NCI-H69 (cell line): ENCODE measurements at regions not wholly inside any gene's neighbourhood (a gene's known extent, or its start where the extent isn't known, plus 50 kb on each side); places are given as distances from the start of the nearest gene placed in this dataset.
"Not testable (repeated sequence)": the region's sequence is repeated elsewhere in the genome, so short reads cannot be mapped to it uniquely, and the experiment has no call there.

Source experiments
- DNase-seq: peaks from one replicate; lab custom pipeline; 2025; lab: John Stamatoyannopoulos, UW

DNA sequence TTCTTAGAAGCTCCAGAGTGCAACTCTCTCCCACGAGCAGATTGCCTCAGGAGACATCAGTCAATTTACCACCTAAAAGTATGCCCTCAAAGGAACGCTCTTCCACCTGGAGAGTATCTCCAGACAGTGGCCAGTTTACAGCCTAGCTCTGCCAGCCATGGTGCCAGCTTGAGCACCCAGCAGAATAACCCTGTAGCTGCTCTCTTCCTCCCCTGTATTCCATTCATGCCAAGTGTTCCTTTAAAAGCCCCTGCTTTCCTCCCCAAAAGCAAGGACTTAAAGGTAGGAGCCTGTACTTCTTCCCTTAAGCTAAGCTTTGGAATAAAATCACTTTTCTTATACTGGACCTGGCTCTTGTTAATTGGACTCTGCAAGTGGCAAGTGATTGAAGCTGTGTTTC is 245.4 kb upstream of the TMEM132C start:
- no peak for DNase-seq

DNA sequence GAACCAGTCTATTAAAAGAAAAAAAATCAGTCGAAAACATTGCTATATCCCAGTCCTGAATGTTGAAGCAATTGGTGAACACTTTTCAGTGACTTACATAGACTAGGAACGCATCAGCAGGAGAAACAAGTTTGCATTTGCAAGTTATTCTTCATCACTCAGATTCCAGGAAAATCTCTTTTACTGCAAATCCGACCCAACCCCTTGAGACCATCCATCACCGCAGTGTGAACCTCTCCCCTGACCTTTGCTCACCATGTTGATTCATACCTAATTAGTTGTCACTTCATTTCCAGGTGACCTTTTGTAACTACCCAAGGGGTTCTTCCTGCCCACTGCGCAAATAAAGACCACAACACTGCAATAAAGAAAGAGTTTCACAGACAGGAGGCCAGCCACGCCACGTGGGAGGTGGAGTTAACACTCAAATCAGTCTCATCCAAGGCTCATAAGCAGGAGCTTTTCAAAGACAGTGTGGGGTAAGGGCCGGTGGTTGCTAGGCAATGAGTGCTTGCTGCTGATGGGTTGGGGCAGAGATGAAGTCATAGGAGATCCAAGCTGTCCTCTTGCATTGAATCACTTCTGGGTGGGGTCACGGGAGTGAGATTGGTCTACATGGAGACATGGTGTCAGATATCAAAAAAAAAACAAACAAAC is 241.3 kb upstream of the TMEM132C start:
- no peak for DNase-seq

DNA sequence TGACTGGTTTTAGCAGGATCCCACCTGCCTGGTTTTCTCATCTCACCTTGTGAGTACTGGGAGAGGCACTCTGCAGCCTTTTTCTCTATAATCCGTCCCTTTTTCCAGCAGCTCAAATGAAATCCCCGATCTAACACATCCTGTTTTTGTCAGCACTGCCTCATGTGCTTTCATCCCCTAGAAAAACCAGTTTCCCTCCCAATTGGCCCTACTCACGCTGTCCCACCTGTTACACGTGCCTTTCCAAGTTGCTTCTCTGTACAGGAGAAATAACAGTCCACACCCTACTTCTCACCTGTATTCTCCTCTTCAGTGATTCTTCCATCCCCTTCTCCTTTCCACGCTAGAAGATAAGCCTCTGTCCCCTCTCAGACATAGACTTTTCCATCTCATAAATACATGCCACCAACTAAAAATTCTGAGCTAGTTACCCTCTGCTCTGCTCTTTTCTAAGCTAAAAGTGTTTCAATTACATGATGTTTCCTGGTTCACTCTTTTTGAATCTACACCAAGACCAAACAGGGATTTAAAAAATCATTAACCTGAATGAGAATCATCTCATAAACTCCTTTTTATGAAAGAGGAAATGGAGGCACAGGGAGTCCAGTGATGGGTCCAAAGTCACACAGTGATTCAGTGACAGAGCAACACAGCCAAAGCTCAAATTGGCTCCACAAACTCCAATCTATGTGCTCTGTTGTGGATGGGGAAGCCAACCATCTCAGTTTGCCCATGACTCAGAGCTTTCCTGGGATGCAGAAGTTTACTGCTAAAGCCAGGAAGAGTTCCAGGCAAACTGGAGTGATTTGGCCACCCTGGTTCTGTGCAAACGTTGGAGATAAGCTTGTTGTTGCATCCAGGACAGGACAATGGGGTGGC is 240.0 kb upstream of the TMEM132C start:
- no peak for DNase-seq

DNA sequence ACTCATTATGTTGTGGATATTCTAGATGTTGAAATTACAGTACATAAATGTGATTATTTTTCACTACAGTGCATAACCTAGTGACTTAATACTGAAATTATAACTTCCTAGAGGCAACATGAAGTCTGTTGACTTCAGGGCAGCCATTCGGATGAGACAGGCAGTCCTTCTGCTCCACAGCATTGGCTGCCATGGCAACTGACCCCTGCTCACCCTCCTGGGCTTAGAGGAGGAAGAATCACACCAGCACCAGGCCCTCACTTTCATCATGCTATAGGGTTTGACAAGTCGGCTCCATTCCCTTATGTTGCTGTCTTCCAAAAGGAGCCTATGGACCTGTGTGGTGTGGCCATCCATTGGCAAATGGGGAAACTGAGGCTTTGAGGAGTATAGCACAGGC is 233.5 kb upstream of the TMEM132C start:
- no peak for DNase-seq

DNA sequence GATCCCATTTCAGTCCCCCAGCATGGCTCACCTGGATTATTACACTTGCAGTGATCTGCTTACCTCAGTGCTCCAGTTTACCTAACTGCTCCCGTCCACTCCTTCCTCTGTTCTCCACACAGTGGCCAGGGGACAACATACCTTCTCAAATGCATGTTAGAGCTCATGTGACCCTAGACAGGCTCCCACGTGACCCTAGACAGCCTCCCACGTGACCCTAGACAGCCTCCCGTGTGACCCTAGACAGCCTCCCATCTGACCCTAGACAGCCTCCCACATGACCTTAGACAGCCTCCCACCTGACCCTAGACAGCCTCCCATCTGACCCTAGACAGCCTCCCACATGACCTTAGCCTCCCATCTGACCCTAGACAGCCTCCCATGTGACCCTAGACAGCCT is 226.0 kb upstream of the TMEM132C start:
- DNase-seq, result no peak

DNA sequence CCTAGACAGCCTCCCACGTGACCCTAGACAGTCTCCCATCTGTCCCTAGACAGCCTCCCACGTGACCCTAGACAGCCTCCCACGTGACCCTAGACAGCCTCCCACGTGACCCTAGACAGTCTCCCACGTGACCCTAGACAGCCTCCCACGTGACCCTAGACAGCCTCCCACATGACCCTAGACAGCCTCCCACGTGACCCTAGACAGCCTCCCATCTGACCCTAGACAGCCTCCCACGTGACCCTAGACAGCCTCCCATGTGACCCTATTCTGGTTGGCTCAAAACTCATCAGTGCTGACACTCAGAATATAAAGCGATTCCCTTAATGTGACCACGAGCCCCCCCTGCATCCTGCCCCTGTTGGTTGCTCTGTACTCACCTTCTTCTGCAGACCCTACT is 224.7 kb upstream of the TMEM132C start:
- not testable (repeated sequence) for DNase-seq

DNA sequence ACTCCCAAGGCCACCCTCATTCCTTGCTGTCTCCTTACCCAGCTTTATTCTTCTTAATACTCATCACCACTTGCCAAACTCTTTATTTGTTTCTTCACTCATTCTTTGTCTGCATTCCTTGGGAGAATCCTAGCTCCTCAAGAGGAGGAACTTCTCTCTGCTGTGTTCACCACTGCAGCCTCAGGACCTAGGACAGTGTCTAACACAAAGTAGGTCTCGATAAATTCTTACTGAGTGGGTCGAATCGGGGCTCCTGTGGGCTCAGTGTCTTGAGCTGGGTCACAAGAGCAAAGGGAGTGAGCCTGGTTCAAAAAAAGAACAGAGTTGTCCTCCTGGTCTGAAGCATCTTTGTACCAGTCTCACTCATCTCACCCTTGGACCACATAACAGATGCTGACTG is 224.1 kb upstream of the TMEM132C start:
- DNase-seq, result no peak

DNA sequence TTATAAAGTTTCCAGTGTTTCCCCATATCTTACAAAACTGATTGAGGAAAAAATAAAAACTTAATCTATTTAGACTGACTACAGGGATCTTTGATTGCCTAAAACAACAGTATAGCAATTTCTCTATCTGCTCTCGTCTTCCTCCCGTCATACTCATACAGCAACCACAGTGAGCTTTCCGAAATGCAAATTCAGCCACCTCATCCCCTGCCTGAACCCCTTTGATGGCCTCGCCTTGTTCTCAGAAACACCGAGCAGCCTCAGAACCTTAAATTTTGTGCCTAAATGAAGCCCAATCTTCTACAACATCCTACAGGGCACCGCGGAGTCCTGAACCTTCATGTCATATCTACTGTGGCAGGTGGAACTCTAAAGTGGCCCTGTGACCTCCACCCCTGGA is 223.7 kb upstream of the TMEM132C start:
- no peak for DNase-seq

DNA sequence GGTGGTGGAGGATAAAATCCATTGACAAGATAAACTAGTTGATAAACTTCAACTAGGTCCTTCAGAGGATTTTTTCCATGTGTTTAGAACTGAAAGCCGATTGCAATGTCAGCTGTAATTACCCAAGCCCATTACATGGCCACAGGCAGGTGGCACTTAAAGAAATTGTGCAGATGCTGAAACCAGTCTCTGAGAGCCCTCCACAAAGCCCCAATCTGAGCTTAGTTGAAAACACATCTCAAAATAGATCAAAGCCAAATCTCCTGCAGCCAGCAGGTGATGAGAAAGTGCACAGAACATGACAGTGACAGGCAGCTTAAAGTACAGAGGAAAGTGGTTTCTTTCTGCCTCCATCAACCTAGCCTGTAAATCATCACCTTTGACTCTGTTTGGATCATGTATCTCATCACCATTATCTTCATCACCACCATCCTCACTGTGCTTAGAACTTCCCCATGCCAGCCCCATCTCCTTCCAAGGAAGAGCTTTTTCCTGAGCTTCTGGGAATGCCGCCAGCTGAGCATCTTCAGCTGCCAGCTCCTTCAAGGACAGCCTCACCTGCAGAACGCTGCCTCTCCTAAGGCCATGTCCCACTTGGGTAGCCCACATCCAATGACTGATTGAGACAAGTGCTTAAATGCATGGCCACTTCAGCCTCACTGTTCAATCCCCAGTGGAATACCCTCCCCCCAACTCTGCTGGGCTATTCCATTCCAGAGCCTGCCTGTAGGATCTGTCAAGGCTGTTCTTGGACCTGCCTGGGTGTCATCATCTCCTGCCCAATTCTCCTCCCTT is 219.5 kb upstream of the TMEM132C start:
- DNase-seq, result no peak

DNA sequence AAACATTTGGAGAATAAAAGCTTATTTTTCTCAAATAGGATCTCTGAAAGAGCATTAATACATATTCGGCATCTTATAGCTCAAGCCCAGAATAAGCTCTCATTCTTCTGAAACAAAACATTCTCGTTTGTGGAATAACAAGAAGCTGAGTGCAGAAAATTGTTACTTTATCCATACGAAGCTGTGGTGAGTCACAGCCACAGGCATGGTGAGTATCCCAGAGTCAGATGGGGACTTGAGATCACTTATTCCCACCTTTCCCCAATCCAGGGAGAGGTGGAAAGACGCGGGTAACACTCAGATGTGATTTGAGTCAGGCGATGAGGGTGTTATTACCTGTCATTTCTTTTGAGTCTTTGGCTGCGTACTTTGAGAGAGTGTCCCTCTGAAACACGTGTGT is 214.6 kb upstream of the TMEM132C start:
- no peak for DNase-seq

DNA sequence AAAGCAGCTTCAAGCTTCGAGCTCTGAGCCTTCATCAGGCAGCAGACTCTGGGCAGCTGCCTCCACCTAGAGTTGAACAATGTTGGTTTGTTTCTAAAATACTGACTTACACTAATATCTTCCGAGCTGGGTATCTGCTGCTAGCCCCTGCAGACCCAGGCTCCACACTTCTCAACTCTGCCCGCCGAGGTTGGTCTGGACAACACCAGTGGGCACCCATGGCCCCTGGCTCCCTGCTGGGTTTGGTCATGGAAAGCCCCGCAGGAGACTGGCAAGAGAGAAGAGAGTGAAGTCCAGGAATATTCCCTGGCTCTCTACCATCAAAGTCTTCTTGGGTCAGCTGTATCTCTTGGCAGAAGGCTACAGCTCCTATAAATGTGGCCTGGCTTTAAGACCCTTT is 214.2 kb upstream of the TMEM132C start:
- DNase-seq, result no peak

DNA sequence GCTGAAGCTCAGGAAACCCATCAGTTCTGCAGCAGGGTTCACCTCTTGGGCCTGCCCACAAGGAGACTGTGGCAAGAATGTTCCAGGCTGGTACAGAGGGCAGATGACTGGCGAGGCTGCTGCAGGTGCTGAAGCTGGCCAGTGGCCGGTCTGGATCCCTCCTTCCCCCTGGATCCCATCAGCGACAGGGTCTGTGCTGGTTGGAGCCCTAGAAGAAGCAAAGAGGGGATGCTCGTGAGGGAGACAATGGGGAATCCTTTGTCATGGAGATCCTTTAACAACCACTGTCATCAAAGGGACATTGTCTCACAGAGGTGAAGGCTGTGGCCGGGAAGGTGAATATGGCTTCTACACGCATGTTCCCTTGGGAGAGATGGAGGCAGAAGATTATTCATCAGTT is 211.4 kb upstream of the TMEM132C start:
- no peak for DNase-seq

DNA sequence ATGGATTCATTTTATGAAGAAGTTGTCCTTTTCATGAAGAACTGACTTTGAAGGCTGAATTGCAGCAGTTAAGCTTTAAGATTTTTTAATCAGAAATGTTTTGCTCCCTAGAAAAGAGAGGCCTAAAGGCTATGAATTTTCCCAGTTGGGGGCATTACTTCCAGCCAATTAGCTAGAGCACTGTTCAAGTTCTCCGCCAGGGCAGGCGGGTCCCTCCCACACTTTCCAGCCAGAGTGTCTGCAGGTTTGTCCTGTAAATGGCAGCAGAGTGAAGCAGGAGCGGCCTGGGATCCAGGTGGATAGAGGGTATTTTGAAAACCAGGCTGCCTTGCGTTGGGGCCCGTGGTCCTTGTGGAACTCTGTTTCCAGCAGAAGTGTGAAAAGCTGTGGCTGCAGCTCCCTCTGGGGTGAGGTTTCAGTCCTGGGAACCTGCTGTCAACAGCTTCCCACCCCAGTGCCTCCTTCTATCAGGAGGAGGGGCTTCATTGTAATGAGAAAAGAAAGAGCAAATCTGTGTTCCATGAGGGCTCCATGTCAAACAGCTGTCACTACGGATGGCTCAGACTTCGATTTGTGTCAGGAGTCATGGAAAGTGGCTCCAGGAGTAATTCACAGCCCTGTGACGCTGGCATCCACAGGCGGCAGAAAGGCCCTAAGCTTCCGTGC is 210.7 kb upstream of the TMEM132C start:
- no peak for DNase-seq

DNA sequence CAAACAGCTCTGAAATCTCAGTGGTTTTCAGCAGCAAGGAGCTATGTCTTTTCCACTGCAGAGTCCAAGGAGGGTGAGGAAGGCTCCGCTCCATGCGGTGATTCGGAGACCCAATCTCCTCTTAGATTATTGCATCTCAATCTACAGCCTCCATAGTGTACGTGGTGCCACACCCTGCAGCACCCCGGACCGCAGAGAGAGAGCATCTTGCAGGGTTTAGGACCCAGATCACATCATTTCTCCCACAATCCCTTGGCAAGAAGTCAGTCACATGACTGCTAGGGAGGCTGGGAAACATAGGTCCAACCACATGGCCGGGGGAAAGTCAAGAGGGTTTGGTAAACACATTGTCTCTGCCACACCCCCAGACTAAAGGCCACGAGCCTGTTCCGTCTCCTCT is 209.4 kb upstream of the TMEM132C start:
- DNase-seq, result no peak

DNA sequence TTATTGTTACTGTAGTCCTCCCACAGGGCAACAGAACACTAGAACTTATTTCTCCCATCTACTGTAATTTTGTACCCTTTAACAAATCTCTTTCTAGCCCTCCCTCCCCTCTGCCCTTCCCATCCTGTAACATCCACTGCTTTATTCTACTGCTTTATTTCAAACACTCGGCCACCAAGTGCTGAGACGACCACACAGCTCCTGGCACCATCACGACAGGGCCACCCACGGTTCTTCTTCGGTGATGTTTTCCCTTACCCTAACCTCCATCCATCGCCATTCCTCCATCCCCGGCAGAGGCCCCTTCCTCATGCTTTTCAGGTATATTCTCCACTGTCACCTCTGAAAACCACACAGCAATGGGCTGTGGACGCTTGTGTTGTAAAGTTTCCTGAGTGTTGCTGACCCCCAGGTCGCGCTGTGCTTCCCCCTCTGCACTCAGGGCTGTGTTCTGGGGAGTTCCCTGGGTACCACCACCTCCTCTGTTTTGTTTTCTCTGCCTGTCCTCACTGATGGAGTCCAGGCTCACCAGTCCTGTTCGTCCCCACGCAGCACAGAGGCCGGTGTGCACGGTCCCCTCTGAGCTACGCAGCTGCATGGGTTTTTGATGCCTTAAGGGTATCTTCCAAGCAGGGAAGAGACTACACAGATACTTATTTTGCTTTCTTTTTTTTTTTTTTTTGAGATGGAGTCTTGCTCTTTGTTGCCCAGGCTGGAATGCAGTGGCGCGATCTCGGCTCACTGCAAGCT is 207.2 kb upstream of the TMEM132C start:
- no peak for DNase-seq

DNA sequence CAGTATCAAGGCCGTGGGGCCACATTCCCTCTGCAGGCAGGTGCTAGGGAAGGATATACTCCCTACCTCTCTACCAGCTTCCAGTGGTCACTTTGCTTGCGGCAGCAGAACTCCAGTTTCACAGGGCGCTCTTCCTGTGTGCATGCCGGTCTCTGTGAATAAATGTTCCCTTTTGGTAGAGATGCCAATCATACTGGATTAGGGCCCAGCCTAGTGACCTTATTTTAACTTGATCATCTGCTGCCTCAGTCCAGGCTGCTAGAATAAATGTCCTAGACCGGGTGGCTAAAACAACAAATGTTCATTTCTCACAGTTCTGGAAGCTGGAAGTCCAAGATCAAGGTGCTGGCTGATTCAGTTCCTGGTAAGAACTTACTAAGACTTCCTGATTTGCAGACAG is 198.8 kb upstream of the TMEM132C start:
- DNase-seq, result no peak

DNA sequence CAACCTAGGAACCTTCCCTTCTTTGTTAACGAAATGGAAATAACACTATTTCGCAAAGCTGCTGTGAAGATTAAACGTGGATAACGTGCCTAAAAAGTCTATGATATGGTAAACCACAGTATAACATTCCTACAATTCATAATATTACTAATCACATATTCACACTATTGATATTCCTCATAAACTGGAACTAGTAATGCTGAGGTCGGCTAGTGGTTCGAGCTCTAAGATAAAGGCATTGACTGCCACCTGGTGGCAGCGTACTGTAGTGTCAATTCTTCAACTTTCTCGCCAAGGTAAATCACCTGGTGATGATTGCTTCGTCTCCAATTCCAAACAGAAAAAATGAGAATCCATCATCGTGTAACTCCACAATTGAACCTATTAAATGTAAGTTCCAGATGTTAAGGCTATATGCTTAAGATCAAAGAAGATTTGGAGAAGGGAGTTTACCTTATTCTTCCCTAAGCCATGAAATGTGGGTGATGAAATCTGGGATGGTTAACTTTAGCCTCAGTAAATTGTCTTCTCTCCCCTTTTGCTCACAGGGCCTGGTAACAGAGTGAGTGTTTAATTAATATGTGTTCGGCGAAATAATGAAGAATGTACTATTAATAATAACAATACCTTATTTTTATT is 197.5 kb upstream of the TMEM132C start:
- peak; percentile 58 for DNase-seq

DNA sequence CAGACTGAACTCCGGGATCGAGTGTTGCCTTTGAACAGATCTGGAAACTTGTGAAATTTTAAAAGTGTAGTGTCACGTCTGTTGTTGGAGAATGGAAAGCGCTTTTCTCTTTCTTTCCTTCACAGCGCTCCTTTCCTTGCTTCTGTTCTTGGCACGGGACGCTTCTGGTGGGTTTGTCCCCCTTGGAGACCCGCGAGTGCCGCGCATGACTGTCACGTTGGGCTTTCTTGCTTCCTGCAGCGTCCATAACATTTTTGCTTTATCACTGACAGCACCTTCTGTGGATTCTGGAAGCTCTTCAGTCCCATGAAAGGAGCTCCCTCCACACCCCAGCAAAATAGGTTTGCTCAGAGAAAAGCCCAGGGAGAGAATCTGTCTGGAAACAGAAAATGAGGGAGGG is 193.0 kb upstream of the TMEM132C start:
- no peak for DNase-seq

DNA sequence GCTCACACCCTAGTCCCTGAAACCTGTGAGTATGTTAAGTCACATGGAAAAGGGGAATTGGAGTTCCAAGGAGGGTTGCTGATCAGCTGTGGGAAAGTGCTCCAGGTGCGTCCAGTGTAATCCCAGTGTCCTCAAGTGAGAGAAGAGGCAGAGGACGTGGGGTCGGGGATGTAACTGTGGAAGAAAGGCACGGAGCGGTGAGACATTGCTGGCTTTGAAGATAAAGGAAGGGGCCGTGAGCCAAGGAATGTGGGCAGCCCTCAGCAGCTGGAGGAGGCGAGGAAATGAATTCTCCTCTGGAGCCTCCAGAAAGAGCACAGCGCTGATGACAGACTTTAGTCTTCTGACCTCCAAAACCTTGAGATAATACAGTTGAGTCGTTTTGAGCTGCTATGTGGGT is 191.6 kb upstream of the TMEM132C start:
- DNase-seq, result no peak

DNA sequence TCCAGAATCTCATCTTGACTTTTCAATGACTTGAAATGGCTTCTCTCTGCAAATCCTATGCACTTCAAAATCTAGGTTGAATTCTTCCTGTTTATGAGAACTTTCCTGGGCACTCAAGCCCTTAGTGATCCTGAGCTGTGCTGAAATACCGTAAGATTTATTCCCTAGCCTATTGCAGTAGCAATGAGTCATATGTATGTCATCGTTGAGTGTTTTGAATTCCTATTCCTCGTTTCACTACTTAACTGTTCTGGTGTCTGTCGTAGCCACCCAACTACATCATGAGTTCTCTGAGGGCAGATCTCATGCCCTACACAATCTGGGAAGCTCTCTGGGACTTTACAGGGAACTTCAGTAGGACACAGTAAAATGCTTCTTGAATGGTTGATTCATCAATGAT is 190.8 kb upstream of the TMEM132C start:
- no peak for DNase-seq
